Bronchial epithelial cell (primary cell): ENCODE measurements at regions not wholly inside any gene's neighbourhood (a gene's known extent, or its start where the extent isn't known, plus 50 kb on each side); places are given as distances from the start of the nearest gene placed in this dataset.

Experiments
- DNase-seq: peaks from one replicate; pipeline ENCODE4 v3.0.0-alpha.2; 2010; ENCODE audit warnings: low read depth
- FAIRE-seq: peaks from 2 replicates; lab custom pipeline; 2011; peaks lifted over from hg19 to GRCh38; lab: Jason Lieb, UNC
- H3K27me3 ChIP-seq: 2 replicates; pipeline ENCODE4 v1.5.1; 2011; ENCODE audit warnings: low read length; ENCODE audit not compliant: control insufficient read depth, insufficient read depth
- H3K36me3 ChIP-seq: 2 replicates; pipeline ENCODE4 v1.5.1; 2011; ENCODE audit warnings: low read length; ENCODE audit not compliant: control insufficient read depth, insufficient read depth
- H3K4me3 ChIP-seq: 2 replicates; pipeline ENCODE4 v1.5.1; 2011; ENCODE audit warnings: mild to moderate bottlenecking, low read depth, low read length, control low read depth
- TF ChIP-seq, protein P1 (sequence below): IDR thresholded peaks from 2 replicates; pipeline ENCODE4 v1.5.1; 2011; ENCODE audit warnings: mild to moderate bottlenecking, moderate library complexity, low read length, control low read depth, inconsistent platforms; ENCODE audit not compliant: insufficient read depth, severe bottlenecking

DNA sequence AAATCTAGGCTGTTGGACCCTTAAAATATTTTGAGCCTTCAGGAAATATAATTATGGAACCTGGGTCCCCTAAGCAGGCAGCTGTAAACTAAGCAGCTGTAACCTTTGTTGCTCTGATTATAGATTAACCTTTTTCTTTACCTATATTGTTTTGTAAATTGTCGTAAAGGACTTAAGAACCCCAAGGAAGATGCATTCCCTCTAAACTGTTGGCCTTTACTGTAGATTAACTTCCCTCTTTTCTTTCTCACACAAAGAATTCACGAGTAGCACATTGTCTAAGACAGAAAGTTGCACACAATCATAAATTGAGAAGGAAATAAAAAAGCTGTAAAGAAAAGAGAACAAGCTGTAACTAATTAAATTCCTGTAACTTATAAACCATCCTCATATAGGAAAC lies 877.3 kb downstream of the ROBO2 start:
- TF ChIP-seq, protein P1, sequence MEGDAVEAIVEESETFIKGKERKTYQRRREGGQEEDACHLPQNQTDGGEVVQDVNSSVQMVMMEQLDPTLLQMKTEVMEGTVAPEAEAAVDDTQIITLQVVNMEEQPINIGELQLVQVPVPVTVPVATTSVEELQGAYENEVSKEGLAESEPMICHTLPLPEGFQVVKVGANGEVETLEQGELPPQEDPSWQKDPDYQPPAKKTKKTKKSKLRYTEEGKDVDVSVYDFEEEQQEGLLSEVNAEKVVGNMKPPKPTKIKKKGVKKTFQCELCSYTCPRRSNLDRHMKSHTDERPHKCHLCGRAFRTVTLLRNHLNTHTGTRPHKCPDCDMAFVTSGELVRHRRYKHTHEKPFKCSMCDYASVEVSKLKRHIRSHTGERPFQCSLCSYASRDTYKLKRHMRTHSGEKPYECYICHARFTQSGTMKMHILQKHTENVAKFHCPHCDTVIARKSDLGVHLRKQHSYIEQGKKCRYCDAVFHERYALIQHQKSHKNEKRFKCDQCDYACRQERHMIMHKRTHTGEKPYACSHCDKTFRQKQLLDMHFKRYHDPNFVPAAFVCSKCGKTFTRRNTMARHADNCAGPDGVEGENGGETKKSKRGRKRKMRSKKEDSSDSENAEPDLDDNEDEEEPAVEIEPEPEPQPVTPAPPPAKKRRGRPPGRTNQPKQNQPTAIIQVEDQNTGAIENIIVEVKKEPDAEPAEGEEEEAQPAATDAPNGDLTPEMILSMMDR: no peak
- FAIRE-seq (no peak), DNase-seq (no peak)
- Histone ChIP-seq H3K4me3 (no peak overlapping the region), H3K27me3 (no peaks in the 10 kb centered on the region), H3K36me3 (no peaks in the 10 kb centered on the region)

DNA sequence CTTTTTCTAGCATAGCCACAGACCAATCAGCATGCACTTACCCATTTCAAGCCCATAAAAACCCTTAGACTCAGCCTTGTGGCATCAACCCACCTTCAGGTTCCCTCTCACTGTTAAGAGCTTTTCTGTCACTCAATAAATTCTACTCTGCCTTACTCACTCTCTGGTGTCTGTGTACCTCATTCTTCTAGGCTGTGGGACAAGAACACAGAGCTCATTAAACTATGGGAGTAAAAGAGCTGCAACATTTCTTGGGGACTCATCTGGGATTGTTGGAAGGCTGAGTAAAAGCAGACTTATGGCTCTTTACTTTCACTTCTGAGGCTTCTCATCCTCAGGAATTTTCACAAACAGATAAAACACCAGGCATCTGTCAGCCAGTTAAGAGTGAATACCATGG lies 879.3 kb downstream of the ROBO2 start:
- no peaks in the 10 kb centered on the region for H3K27me3 ChIP-seq
- DNase-seq: no peak
- TF ChIP-seq, protein P1: no peak
- no peak for FAIRE-seq
- no peak overlapping the region for H3K4me3 ChIP-seq
- H3K36me3 ChIP-seq: no peaks in the 10 kb centered on the region

DNA sequence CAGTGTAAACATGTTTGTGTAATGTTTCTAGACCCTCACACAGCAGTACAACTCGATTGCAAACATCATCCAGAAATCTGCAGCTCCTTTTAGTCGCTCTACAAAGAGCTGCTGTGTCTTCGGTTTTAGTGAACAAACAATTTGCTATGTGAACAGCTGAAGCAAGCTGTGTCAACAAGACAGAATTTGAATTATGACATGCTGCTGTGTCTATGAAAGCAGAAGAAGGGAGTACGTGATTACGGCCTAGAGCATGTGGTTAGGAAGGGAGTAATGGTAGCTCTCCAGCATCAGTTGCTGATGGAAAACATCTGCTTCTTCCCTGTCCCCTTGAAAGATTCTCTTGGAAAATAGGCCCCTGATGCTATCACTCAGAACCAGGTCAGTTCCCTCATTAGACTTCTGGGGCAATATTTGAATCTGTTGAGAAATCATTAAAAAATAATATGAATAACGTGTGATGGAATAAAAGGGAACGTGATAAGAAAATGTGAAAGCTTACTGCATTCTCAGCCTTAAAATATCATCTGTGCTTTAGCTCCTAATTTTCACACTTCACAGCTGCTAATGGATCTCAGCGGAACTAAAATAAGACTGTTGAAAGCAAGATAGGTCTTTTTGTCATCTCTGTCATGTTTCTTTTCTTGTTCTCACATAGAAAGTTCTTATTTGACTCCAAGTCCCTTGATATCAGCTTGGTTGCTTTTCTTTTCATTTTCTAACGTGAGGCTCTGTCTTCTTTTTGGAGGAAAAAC lies 891.5 kb downstream of the ROBO2 start:
- peak; percentile 84 for FAIRE-seq
- H3K27me3 ChIP-seq: no peaks in the 10 kb centered on the region
- no peaks in the 10 kb centered on the region for H3K36me3 ChIP-seq
- TF ChIP-seq, protein P1: no peak
- H3K4me3 ChIP-seq: no peak overlapping the region
- no peak for DNase-seq

DNA sequence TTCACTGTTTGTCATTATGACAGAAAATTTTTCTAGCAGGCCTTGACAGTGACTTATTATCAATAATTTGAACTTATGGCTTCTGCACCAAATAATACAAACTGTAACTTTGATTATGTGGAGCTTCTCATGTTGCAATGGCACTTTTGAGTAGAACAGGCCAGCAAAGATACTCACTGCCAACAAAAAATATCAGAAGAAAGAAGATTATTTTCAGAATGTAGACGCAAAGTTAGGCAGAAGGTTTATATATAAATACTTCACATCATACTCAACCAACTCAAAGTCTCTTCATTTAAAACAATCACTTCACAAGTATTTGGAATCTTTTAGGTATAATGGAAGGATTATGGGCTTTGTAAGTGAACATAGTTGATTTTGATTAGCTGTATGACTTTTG lies 893.0 kb downstream of the ROBO2 start:
- H3K4me3 ChIP-seq: no peak overlapping the region
- TF ChIP-seq, protein P1: no peak
- no peaks in the 10 kb centered on the region for H3K36me3 ChIP-seq
- FAIRE-seq (no peak), DNase-seq (no peak)
- H3K27me3 ChIP-seq: no peaks in the 10 kb centered on the region

DNA sequence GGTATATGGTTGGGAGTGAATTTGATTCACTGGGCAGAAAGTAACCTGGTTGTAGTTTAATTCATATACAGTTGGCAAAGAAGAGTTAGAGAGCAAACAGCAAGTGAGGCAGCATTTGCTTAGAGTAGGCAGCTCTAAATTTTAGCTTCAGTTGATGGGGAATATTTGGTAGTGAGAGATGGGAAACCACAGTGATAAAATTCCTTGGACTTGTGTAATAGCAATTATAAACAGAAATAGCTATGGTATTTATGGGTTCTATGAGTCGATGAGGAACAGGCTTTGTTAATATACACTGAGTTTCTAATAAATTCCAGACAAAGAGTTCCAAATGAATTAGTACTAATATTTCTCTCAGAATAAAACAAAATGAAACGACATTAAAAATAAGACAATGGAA lies 894.0 kb downstream of the ROBO2 start:
- FAIRE-seq: no peak
- DNase-seq: no peak
- H3K4me3 ChIP-seq: no peak overlapping the region
- TF ChIP-seq, protein P1: no peak
- H3K36me3 ChIP-seq: no peaks in the 10 kb centered on the region
- H3K27me3 ChIP-seq: no peaks in the 10 kb centered on the region

DNA sequence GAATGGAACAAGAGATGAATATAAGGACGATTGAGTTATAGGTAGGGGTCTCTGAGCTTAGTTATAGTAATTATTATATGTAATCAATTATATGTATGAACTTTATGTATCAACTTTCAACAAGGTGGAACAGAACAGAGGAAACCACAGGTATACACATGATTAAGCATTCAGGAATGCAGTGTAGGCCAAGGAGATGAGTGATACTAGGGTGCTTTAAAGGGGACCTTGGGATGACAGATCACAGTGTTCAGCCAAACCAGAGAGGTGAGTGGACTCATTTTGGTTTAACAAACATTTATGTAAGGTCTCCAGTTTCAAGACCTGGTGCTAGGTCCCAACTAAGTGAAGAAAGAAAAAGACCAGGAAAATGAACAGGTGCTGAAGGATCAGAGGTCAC lies 895.5 kb downstream of the ROBO2 start:
- Histone ChIP-seq H3K27me3 (no peaks in the 10 kb centered on the region), H3K4me3 (no peak overlapping the region), H3K36me3 (no peaks in the 10 kb centered on the region)
- TF ChIP-seq, protein P1: no peak
- peak; percentile 89 for DNase-seq
- FAIRE-seq: no peak
